ENCODE measurements at regions not wholly inside any gene's neighbourhood (a gene's known extent, or its start where the extent isn't known, plus 50 kb on each side); places are given as distances from the start of the nearest gene placed in this dataset.
"Not testable (repeated sequence)": the region's sequence is repeated elsewhere in the genome, so short reads cannot be mapped to it uniquely, and the experiment has no call there.

DNA sequence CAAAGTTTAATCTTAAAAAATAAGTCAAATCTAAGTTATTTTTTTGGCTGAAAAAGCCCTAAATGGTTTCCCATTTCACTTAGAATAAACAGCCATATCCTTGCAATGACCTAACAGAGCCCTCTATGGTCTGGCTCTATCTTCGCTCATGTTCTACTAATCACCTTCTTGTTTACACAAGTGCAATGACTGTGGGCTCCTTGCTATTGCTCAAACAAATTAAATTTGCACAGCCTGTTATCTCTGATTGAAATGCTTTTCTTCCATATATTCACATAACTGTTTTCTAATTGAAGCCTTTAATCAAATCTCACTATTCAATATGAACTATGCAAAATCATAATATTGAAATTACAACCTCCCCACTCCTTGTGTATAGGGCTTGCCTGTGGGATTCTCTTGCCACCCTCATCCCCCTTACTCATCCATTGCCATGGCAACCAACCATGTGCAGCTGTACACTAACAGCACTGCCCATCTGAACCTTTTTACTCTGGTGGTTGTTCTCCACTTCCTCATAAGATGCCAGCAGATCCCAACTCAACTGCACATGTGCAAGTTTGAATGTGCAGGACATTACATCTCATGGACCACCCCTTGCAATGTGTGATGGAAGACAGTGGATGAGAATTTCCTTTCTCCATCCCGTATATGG is 1083.2 kb downstream of the SOCS6 start:
- no peak for DNase-seq (ENCODE audit: low read depth in 2 of 2)

DNA sequence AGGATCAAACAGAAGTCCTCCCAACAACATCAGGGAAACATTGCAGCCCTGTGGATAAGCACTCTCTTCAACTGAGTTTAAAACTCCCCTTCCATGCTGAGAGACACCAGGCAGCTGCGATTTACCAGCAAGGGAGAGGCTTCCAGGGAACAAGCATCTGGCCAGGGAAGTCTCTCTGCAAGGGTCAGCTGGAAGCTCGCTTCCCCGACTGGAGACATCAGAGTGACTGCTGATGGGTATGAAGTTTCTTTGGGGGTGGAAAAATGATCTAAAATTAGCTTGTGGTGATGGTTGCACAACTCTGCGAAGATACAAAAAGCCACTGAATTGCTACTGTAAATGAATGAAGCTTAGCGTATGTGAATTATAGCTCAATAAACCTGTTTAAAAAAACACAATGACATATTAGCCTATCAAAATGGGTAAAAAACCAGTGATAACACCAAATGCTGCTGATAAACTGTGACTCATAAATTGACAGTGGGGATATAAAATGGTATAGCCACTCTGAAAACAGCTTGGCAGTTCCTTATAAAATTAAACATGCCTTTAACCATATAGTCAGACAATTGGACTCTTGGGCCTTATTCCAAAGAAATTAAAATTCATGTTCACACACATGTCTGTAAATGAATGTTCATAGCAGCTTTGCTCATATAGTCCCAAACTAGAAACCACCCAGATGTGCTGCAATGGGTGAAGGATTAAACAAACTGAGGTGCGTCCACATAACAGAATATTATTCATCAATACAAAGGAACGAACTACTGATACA is 1082.0 kb downstream of the SOCS6 start:
- DNase-seq (ENCODE audit: low read depth in 2 of 2): no peak

DNA sequence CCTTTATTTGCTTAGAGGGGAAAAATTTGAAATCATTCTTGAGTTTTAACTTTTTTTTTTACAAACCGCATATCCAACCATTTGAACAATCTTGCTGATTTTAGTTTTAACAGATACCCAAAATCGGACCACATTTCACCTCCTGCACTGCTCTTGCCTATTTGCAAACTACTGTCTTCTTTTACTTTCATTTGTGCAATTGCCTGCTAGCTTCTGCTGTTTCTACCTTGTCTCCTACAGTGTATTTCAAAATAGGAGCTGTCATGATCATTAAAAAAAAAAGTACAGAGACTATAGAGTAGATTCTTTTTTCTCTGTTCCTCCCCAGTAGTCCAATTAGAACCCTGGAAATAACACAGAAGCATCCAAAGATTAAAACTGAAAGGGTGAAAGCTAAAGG is 1081.2 kb downstream of the SOCS6 start:
- no peak for DNase-seq (ENCODE audit: low read depth in 2 of 2)

DNA sequence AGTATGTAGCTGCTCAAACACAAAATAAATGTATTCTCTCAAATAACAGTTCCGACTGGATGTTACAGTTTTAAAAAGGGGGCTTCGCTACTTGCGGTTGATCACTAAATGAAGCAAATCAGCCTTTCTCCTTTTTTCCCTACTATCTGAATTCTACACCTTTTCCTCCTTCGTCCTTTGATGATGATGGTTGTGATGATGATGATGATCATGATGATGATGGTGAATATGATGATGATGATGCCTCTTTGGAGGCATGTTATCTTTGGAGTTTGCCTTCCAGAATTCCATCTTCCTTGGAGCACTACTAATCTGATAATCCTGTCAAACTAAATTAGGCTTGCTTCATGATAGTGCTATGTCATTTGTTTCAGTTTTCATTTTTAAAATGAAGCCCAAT is 1073.3 kb downstream of the SOCS6 start:
- no peak for DNase-seq (ENCODE audit: low read depth in 2 of 2)

DNA sequence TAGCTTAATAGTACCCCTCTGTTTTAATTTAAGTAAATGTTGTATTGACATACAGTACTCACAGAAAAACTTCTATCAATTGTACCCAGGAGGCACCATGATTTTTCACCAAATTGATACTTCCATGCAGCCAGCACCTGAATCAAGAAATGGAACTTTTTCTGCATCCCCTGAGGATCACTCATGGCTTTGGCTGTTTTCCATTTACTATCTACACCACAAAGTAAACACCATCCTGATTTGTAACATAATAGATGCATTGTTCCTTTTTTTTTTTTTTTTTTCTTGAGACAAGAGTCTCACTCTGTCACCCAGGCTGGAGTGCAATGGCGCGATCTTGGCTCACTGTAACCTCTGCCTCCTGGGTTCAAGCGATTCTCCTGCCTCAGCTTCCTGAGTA is 1066.8 kb downstream of the SOCS6 start:
- not testable (repeated sequence) for DNase-seq (ENCODE audit: low read depth in 2 of 2)

DNA sequence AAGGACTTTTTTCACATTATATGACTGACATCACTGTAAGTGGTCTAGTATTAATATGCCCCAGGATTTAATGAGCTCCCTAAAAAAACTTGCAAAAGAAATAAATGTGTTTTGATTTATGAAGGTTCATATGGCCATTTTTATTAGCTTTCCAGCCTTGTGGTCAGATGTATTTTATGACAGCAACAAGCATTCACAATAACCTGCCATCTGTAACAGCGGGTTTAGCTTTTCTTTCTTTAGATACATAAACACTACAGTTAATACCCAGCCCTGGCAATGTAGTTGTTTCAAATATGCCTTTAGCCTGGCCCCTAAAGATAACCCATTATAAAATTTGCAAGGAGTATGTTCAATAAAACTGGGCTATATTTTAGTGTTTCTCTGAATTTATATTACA is 1063.8 kb downstream of the SOCS6 start:
- no peak for DNase-seq (ENCODE audit: low read depth in 2 of 2)

DNA sequence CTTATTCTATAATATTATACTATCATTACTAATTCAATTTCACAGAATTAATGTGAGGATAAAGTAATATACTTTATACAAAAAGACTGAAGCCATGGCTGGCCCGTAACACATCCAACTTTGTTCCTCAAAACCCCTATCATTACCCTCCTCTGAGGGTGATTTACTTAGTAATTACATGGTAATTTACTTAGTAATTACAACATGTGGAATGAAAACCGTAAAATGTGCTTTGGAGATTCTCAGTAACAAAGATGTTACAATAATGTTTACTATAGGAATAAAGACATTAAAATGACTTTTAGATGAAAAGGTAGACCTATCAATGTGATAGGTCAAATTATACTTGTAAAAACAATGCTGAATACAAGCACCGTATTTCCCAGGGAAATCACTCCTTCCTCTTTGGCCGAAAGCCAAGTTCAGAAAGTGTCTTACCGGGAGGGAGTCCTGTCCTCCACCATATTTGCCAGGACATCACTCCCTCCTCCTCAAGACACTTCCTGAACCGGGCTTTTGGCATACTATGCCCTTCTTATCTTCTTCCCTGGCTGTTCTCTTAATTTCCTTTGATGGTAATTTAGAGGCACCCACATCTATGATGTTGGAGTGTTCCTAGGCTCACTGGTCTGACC is 1047.8 kb downstream of the SOCS6 start:
- DNase-seq (ENCODE audit: low read depth in 2 of 2): no peak

DNA sequence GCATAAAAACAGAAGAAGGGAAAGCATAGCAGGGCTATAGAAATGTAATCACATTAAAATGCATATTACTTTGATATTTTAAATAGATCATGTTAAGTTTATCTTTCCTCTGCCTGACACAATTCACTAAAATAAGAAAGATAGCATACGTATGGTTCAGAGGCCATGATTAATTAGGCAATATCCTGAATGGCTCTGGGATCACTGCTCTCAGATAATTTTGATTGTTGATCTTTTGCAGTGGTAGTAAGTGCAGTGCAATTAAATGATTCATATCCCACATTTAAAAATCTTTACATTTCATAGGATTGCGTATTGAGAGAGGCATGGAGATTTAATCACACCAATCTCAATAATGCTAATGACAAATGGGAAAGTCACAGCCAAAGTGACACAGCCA is 1040.7 kb downstream of the SOCS6 start:
- no peak for DNase-seq (ENCODE audit: low read depth in 2 of 2)

DNA sequence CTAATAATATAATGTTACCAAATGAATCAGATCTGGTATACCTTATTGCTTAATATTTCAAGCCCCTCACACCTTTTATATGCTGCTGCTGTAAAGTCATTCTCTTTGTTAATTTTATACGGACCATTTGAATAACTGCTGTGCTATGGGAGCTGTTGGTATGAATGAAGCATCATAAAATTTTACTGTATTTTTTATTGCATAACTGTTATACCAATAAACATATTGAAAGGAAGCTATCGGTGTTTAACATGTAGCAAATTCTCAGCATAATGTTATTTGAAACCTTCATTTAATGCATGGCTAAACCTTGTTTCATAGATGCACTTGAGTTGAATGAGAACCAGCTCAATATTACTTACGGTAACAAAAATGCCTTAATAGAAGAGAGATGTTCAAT is 1040.3 kb downstream of the SOCS6 start:
- DNase-seq (ENCODE audit: low read depth in 2 of 2): no peak

DNA sequence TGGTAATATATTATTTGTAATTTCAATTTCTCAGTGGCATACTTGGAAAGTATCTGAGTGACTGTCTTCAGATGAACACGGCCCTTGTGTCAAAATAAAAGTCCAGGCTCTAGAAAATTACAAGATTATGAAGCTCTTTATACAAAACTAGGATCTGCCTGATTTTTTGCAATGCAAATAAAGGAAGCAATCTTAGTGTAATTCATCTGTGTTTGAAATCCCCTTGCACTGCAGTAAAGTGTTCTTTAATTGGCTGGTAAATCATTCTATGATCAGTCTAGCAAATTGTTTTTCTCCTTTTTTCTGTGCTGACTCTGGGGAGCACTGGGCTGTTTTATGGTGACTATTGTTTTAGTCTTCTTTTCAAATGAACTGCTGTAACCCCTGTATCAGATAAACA is 1039.0 kb downstream of the SOCS6 start:
- no peak for DNase-seq (ENCODE audit: low read depth in 2 of 2)

DNA sequence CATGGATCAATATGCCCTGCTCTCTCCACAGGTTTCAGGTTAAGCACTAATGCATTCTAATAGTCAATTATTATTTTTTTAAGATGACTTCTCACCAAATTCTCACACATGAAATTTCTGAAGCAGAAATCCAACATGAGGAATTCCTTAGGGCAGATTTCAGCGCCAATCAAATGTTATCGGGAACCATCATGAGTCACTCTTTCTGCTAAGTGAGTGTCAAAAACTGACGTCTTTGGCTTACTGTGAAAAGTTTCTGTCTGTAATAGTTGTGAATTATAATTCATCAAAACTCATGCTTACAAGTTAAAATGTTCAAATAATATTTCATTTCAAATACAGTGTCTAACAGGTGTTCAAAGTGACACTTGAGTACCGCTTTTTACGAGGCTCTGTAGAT is 1038.6 kb downstream of the SOCS6 start:
- DNase-seq (ENCODE audit: low read depth in 2 of 2): no peak

DNA sequence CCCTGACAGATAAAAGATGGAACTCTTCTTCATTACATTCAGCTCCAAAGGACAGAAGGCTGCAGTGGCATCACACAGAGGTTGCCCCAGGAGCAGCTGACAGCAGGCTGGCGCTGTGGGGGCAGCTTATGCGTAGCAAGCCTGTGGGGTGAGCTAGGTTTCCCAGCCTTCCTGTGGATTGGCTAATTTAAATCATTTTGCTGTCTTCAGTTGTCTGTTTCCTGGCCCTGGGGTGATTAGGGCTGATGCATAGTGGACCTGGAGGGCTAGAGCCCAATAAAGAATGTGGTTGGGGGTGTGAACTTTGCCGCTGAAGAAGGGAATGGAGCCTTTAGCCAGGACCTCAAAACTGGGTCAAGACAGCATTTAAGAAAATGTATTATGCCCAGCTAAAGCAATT is 1038.0 kb downstream of the SOCS6 start:
- no peak for DNase-seq (ENCODE audit: low read depth in 2 of 2)

DNA sequence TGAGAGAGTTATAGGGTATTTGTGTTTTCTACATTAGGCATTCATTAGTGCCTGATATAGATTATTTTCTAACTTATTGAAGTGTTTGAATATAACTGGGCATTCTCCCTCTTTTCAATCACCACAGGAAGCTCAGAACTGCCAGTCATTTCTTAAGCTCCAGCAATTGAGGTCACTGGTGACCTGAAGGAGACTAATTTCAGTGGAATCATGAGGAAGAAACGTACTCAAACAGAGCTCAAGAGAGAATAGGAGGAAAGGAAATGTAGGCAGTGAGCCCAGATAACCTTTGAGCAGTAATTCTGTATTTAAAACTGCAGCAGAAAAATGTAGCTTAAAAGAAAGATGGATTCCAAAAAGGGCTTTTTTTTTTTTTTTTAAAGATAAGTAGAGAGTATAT is 1035.5 kb downstream of the SOCS6 start:
- DNase-seq (ENCODE audit: low read depth in 2 of 2): no peak

DNA sequence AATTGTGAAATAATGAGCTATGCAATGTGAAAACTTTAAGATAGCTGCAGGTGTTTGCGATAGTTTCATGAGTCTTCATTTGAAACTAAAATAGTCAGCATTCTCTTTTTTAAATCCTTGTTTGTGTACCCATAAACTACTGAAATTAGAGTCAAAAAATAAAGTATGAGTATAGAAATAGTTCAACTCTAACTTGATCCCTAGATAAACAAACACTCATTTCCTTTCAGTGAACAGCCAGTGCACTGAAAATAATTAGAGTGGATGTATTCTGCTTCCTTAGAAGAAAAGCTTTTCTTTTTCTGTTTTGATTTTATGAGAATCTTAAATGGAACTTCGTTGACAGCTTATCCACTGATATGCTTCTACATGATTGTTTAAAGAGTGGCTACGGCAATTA is 1033.4 kb downstream of the SOCS6 start:
- no peak for DNase-seq (ENCODE audit: low read depth in 2 of 2)

DNA sequence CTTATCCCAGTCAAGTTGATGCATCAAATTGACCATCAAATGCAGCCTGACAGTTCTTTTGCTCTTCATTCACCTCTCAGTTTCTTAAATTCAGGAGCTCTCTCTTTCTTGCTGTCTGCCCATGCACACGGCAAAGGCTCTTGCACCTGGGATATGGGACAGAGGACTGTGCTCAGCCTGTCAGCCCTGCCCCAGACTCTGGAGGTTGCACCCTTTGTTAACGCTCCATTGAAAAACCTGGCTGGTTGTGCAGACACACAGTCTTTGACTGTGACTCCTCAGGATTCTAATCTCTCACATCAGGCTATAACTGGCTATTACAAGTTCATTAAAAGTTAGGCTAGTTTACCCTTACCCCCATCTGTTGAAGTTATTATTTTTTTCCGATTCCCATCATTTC is 1032.5 kb downstream of the SOCS6 start:
- no peak for DNase-seq (ENCODE audit: low read depth in 2 of 2)

DNA sequence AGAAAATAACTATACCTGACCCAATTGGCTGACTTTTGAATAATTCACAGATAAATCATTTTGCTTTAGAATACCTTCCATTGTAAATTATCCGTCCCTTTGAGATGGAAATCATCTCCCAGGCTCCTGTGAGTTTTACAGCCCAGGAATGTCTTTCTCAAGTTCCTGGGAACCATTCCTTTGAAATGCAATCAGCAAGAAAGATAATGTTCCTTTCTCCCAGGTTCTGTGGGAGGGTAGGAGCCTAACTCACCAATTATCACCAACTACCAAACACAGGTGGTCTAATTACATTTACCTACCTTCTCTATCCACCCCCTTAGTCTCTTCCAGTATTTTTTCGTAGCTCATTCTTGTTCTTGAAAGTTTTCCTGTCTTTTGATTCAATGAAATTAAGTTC is 1016.0 kb downstream of the SOCS6 start:
- DNase-seq (ENCODE audit: low read depth in 2 of 2): no peak

DNA sequence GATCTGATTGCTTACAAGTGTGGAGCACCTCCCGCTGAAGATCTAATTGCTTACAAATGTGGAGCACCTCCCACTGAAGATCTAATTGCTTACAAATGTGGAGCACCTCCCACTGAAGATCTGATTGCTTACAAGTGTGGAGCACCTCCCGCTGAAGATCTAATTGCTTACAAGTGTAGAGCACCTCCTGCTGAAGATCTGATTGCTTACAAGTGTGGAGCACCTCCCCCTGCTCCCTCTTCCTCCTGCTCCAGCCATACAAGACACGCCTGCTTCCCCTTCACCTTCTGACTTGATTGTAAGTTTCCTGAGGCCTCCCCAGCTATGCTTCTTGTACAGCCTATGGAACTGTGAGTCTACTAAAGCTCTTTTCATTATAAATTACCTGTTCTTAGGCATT is 1014.9 kb downstream of the SOCS6 start:
- not testable (repeated sequence) for DNase-seq (ENCODE audit: low read depth in 2 of 2)

DNA sequence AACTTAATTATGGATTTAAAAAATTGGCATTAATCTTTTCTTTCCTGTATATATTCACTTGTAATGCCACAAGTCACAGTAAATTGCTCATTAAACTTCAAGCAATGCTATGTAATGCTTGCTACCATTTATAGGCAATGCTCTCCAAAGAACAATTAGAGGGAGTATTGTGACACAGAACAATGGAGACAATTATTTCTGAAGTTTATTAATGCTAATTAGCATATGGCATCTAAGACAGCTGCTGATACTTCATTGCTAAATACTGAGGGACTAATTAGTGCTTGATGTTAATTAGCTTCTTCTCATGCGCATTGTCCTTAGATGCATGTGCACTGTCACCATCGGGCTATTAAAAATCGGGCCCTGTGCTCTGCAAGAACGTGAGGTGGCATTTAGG is 1012.8 kb downstream of the SOCS6 start:
- DNase-seq (ENCODE audit: low read depth in 2 of 2): no peak

DNA sequence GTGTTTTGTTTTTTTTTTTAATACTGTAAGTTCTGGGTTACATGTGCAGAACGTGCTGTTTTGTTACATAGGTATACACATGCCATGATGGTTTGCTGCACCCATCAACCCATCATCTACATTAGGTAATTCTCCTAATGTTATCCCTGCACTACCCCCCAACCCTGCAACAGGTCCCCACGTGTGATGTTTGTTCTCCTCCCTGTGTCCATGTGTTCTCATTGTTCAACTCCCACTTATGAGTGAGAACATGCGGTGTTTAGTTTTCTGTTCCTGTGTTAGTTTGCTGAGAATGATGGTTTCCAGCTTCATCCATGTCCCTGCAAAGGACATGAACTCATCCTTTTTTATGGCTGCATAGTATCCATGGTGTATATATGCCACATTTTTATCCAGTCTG is 1005.4 kb downstream of the SOCS6 start:
- DNase-seq (ENCODE audit: low read depth in 2 of 2): not testable (repeated sequence)

DNA sequence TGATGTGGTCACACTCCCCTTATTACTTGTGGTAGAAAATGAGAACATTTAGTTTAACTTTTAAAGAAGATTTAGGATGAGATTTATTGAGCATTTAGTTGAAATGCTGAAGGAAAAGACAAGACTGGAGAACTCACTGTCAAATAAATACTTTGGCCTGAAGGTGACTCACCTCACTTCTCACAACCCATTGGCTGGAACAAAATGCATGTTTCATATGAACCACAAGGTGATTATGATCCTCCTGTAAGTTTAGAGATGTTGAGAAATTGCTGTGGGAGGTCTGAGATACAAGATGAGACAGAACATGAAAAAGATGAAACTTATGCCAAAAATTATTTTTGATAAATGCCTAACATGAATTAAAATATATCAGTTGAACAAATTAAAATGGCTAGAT is 1004.5 kb downstream of the SOCS6 start:
- DNase-seq (ENCODE audit: low read depth in 2 of 2): no peak

DNA sequence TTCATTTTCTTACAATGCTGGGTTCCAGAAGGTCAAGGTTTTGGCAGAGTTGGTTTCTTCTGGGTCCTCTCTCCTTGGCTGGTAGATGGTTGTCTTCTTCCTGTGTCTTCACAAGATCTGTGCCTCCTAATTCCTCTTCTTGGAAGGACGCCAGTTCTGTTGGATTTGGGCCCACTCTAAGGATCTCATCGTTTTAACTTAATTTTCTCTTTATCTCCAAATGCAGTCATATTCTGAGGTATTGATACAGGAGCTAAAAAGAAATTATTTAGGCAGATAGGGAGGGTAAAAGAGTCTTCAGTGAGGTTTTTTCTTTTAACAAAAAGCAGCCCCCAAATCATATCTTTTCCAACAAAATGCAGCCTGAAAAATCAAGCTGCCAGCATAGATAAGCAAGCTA is 998.4 kb downstream of the SOCS6 start:
- DNase-seq (ENCODE audit: low read depth in 2 of 2): no peak

DNA sequence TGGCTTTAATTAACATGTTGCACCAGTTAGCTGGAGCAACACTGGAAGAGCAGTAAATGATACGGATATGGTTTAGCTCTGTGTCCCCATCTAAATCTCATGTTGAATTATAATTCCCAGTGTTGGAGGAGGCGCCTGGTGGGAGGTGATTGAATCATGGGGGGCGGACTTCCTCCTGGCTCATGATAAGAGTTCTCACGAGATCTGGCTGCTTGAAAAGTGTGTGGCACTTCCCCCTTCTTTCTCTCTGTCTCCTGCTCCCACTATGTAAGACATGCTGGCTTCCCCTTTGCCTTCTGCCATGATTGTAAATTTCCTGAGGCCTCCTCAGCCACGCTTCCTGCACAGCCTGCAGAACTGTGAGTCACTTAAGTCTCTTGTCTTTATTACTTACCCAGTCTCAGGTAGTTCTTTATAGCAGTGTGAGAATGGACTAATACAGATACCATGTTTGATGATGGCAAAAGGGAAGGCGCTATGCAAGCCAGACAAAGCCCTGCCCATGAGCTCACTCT is 963.6 kb downstream of the SOCS6 start:
- no peak for DNase-seq (ENCODE audit: low read depth in 2 of 2)

DNA sequence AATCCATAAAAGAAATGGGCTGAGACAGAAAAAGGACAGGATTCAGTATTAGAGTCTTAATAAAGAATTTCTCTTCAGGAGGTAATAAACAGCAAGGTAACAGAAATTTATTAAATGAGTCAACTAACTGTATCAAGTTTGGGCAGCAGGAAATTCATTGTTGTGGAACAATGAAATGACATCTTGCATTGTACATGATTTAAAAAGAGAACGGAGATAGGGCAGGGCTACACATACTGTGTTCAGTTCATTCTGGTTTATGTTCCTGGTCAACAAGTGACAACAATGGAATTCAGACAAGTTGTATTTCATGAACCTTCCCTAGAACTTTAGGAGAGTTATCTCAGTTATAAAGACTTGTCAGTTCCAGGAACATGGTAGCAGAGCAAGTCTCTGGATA is 961.3 kb downstream of the SOCS6 start:
- DNase-seq (ENCODE audit: low read depth in 2 of 2): no peak

Data from activated CD8-positive, alpha-beta memory T cell treated with anti-CD3 and anti-CD28 coated beads for 4 hours (primary cell).